ENCODE measurements at regions not wholly inside any gene's neighbourhood (a gene's known extent, or its start where the extent isn't known, plus 50 kb on each side); places are given as distances from the start of the nearest gene placed in this dataset.
"Not testable (repeated sequence)": the region's sequence is repeated elsewhere in the genome, so short reads cannot be mapped to it uniquely, and the experiment has no call there.

DNA sequence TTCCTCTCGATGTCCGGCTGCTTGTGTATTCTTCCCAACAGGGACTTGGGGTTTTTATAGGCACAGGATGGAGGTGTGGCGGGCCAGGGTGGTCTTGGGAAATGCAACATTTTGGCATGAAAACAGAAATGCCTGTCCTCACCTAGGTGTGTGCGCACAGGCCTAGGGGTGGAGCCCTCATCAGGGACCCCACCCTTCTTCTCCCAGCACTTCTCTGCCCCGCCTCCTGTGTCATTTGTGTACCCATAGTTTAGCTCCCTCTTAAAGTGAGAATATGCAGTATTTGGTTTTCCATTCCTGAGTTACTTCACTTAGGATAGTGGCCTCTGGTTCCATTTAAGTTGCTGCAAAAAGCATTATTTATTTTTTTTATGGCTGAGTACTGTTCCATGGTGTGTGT, 90.2 kb upstream of the ITGB1 start:
- no peak for DNase-seq
- in situ Hi-C loops (cut with HindIII; ENCODE audit: low pct_ligation_motif_present, low pct_unique_long_range_greater_than_20kb, low sequenced_read_pairs): no loop called here

GRCh38 chr10:33047655-33048054, 89.6 kb upstream of the ITGB1 start:
- in situ Hi-C loops (cut with HindIII; ENCODE audit: low pct_ligation_motif_present, low pct_unique_long_range_greater_than_20kb, low sequenced_read_pairs): no loop called here
- DNase-seq: no peak

GRCh38 chr10:33046792-33047191, 88.8 kb upstream of the ITGB1 start:
- in situ Hi-C loops (cut with HindIII; ENCODE audit: low pct_ligation_motif_present, low pct_unique_long_range_greater_than_20kb, low sequenced_read_pairs): no loop called here
- no peak for DNase-seq

DNA sequence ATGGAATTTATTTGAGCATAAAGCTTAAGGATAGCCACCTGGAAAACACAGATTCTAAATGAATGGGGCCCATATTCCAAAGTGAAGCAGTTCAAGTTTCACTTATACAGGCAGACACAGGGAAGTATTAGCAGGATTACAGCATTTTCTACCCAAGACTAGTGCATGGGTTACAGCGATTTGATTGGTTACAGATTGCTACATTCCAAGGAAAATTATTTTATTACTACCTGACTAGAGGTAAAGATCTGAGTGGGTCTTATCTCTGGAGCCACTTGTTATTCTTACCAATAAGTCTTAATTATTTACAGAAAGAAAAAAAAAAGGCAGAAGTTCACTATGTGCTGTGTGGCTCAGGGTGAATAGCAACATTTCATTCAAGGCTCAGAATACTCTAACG, 87.4 kb upstream of the ITGB1 start:
- in situ Hi-C loops (cut with HindIII; ENCODE audit: low pct_ligation_motif_present, low pct_unique_long_range_greater_than_20kb, low sequenced_read_pairs): no loop called here

DNA sequence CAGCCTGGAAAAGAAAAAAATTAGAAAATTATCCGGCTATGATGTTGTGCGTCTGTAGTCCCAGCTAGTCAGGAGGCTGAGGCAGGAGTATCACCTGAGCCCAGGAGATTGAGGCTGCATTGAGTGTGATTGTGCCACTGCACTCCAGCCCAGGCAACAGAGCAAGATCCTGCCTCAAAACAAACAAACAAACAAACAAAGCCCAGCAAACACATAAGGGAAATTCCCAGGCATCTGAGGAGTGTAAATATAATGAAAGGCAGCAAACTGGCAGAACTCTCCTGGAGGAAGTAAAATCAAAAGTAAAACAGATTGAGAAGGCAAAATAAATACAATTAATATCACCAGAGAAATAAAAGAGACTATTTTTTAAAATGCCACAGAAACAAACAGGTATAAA, 84.5 kb upstream of the ITGB1 start:
- in situ Hi-C loops (cut with HindIII; ENCODE audit: low pct_ligation_motif_present, low pct_unique_long_range_greater_than_20kb, low sequenced_read_pairs): no loop called here
- DNase-seq: no peak

More for the DNA sequence above, 87.4 kb upstream of the ITGB1 start:
- no peak for DNase-seq

DNA sequence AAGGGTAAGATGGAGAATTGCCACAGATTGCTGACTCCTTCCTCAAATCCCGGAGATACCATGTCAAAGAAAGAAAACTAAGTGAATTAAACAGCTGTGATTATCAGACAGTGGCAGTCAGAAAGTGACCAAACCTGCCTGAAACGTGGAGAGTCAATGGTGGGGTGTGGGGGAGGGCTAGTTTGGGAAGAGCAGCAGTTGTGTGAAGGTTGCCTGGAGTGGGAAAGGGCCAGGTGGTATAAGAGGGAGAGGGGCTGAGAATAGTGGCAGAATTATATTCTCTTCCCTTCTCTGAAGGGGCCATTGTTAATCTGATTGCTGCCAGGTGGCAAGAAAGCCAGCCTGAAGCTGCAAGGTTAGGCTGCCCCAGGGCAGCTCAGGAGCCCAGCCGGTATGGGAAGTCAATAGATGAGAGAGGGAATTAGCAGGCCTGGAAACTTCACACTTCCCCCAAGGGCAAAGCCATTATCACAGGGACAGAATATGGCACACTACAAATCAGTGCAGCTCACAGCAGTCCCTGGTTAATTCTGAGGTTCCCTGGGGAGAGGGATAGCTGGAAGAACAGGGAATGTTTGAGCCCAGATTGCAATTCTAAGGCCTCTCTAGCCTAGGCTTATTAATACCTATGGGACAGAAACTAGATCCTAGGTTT, 83.9 kb upstream of the ITGB1 start:
- in situ Hi-C loops (cut with HindIII; ENCODE audit: low pct_ligation_motif_present, low pct_unique_long_range_greater_than_20kb, low sequenced_read_pairs): no loop called here
- DNase-seq: no peak

DNA sequence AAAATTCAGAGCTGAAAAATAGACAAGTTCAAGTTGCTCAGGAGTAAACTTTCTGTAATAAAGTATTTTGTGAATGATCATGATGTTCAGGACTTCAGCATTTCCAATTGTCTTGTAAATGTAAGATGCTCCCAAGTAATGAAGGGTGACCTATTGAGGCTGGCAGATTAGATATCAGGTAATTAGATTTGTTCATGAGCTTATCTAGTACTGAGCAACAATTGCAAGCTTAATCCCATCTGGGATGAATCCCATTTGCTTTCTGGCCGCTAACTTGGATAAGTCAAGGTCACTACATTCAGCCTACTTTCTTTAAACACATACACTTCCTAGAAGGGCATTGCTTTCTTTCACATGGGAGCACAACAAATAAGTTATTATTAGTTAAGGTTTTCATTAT, 82.4 kb upstream of the ITGB1 start:
- in situ Hi-C loops (cut with HindIII; ENCODE audit: low pct_ligation_motif_present, low pct_unique_long_range_greater_than_20kb, low sequenced_read_pairs): no loop called here
- DNase-seq: no peak

DNA sequence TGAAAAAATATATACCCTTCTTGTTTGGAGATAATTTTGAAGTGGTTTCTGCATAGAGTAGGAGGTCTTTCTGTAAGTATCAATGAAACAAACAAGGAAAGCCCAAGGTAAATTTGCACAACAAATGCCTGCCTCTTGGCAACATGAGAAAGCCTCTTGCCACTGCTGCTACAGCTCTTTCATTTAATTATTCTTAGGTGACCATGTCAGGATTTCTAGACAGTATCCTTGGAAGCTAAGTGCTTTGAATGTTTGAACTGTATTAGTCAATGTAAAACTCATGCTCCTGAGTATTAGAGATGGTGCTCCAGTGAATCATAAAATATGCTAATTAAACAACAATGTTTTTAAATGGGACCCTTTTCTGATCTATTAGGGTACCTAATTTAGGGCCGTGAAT, 81.2 kb upstream of the ITGB1 start:
- in situ Hi-C loops (cut with HindIII; ENCODE audit: low pct_ligation_motif_present, low pct_unique_long_range_greater_than_20kb, low sequenced_read_pairs): no loop called here
- DNase-seq: no peak

- in situ Hi-C loops (cut with HindIII; ENCODE audit: low pct_ligation_motif_present, low pct_unique_long_range_greater_than_20kb, low sequenced_read_pairs): no loop called here
- DNase-seq: no peak
These were observed 80.6 kb upstream of the ITGB1 start for GRCh38 chr10:33038672-33039071.

DNA sequence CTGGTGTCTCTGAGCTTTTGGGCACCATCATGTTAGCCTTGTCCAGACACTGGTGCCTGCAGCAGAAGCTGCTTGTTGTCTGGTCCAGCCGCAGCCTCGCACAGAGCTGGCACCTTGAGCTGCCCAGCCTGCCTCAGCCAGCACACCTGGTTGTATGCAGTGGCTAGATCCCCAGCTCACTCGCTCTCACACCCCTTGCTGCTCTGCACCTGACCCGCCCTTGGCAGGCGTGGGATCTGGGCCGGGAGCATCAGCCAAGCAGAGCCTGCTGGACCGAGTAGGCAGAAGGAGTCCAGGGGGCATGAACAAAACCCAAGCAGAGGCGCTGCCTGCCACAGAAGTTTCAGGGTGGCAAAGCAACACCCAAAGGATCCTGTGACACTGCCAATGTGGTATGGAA, 79.7 kb upstream of the ITGB1 start:
- no peak for DNase-seq
- in situ Hi-C loops (cut with HindIII; ENCODE audit: low pct_ligation_motif_present, low pct_unique_long_range_greater_than_20kb, low sequenced_read_pairs): no loop called here

DNA sequence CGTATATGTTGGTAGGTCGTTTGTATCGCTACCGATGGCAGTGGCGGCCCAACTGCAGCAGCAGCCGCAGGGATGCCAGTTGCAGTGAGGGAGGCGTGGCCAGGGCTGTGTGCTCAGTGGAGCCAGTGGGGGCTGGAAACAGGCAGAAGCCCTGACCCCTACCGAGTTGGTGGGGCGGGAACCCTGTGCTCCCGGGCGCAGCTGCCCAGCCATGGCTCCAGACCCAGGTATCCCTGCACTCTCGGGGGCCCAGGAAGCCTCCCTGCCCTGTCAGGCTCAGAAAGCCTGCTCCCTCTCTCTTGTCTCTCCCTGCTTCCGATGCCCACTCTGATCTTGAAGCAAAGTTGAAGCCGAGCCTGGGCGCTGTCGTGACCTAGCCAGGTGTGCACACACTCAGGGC, 78.6 kb upstream of the ITGB1 start:
- in situ Hi-C loops (cut with HindIII; ENCODE audit: low pct_ligation_motif_present, low pct_unique_long_range_greater_than_20kb, low sequenced_read_pairs): no loop called here
- DNase-seq: no peak

- no peak for DNase-seq
- in situ Hi-C loops (cut with HindIII; ENCODE audit: low pct_ligation_motif_present, low pct_unique_long_range_greater_than_20kb, low sequenced_read_pairs): no loop called here
These were observed 77.4 kb upstream of the ITGB1 start for GRCh38 chr10:33035411-33035810.

GRCh38 chr10:33034931-33035330, 76.9 kb upstream of the ITGB1 start:
- DNase-seq: no peak
- in situ Hi-C loops (cut with HindIII; ENCODE audit: low pct_ligation_motif_present, low pct_unique_long_range_greater_than_20kb, low sequenced_read_pairs): no loop called here

- DNase-seq: peak; percentile 26
- in situ Hi-C loops (cut with HindIII; ENCODE audit: low pct_ligation_motif_present, low pct_unique_long_range_greater_than_20kb, low sequenced_read_pairs): no loop called here
These were observed 74.7 kb upstream of the ITGB1 start for GRCh38 chr10:33032654-33033151.

DNA sequence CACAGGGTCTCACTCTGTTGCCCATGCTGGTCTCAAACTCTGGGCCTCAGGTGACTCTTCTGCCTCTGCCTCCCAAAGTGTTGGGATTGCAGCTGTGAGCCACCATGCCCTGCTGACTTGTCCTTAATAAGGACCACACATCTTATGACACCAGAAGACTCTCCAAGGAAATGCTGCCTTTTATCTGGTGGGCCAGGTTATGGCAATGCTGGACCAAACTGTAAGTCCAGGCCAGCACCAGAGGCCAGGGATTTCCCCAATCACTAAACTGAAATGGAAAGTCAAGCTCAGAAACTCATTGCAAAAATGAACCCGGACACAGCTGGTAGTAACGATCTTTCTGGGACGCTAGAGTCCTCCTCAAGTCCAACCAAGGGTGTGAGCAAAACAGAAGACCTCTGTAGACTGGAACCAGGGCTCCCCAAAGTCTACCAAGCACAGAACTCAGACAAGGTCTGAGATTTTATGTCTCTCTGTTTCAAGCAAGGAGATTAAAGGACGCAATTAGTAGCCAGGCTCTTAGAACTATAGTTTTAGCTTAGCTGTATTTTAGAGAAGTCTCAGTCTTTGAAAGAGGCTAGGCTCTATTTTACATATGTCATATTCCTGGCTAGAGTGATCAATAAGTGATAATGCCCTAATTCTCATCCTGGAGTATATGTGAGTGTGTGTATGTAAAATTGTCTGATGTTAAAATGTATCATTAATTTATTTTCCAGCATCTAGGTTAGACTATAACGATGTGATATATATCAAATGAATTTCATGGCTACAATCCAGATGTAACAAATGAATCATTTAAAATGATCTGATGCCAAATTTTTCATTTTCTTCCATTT, 74.0 kb upstream of the ITGB1 start:
- in situ Hi-C loops (cut with HindIII; ENCODE audit: low pct_ligation_motif_present, low pct_unique_long_range_greater_than_20kb, low sequenced_read_pairs): no loop called here
- no peak for DNase-seq

- in situ Hi-C loops (cut with HindIII; ENCODE audit: low pct_ligation_motif_present, low pct_unique_long_range_greater_than_20kb, low sequenced_read_pairs): no loop called here
- no peak for DNase-seq
These were observed 73.1 kb upstream of the ITGB1 start for GRCh38 chr10:33031171-33031570.

GRCh38 chr10:33028515-33028914, 70.5 kb upstream of the ITGB1 start:
- DNase-seq; in situ Hi-C loops (cut with HindIII; ENCODE audit: low pct_ligation_motif_present, low pct_unique_long_range_greater_than_20kb, low sequenced_read_pairs): not testable (repeated sequence)

GRCh38 chr10:33027088-33027487, 69.1 kb upstream of the ITGB1 start:
- in situ Hi-C loops (cut with HindIII; ENCODE audit: low pct_ligation_motif_present, low pct_unique_long_range_greater_than_20kb, low sequenced_read_pairs): no loop called here
- DNase-seq: no peak

GRCh38 chr10:33026422-33026821, 68.4 kb upstream of the ITGB1 start:
- in situ Hi-C loops (cut with HindIII; ENCODE audit: low pct_ligation_motif_present, low pct_unique_long_range_greater_than_20kb, low sequenced_read_pairs): no loop called here
- no peak for DNase-seq

DNA sequence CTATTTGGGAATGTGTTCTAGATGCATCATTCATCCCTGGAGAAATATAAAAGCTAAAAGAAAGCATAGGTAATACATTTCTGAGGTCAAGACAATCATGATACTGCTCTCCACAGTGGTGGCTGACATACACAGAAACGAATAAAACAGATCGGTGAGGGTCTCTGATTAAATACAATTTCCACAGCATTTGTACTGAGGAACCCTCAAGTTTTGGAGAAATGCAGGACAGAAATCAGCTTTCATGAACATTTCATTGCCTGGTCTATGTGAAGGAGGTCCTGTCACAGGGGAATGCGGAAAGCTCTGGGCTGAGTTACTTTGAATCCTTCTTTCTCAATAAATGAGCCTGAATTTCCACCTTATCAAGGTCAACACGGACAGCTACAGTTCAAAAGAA, 67.9 kb upstream of the ITGB1 start:
- in situ Hi-C loops (cut with HindIII; ENCODE audit: low pct_ligation_motif_present, low pct_unique_long_range_greater_than_20kb, low sequenced_read_pairs): no loop called here
- DNase-seq: no peak

Data from ACHN (cell line).